ENCODE measurements at regions not wholly inside any gene's neighbourhood (a gene's known extent, or its start where the extent isn't known, plus 50 kb on each side); places are given as distances from the start of the nearest gene placed in this dataset.
A peak's percentile ranks its signal among the peaks of the same experiment; 100 is the strongest.

DNA sequence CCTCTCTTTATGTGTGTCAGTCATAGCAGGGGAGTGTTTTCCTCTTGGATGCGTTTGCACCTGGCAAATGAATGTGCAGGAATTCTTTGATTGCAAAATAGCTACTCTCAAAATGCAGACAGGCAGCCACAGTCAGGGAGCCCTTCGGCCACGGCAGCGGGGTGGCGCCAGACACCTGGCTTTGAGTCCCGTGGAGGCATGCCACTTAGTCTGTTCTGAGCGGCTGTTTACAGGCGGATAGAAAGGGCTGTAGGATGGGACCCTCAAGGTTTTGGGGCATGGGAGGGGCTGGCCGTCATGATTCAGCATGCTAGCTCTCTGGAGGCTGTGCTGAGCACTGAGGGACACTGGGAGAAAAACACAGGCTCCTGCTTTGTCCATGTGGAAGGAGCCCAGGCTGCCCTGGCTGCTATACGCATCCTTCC is 117.1 kb downstream of the SLC25A47 start:
- DNase-seq = peak; percentile 70

DNA sequence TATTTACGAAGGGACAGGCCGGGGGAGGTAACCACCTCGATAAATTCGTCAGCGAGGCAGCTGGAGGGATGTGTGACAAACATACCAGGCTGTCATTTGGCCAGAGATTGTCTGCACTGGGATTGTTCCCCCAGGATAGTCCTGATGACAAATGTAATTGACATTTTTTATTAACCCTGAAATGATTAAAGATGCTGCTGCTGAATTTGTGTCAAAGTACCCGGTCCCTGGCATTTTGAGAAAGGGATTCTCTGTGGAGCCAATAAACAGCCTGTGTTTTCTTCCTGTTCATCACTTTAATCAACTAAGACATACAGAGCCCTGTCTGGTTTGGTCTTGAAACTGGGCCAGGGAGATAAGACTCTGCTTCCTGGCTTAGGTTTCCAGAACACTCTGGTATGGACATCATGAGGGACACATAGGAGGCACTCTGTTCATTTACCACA is 117.6 kb downstream of the SLC25A47 start:
- DNase-seq = no peak

DNA sequence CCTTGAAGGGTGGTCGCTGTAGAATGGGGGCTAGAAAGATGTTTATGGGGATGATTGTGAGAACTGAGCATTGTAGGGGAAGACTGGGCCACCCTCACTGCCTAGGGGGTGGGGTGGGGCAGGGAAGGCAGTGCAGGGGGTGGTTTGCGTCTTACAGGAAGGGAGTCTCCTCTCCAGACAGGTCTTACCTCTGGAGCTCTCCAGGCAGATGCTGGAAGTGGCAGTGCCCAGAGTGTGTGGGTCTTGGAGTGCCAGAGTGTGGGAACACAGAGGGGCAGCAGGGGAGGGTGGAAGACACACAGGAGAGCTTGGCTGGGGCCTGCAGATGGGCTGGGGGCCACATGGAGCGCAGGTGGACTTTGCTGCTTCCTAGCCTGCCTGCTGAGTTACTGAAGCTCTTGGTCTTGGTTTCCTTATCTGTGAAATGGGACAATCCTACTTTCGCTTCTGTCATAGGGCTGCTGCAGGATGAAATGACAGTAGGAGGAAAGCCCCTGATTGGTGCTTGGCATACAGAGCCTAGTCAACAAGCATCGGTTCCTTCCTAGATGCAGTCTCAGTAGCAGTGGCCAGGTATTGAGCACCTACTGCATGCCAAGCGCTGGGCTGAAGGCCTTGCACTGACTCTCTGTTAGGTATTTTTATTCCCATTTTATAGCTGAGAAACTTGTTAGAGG is 118.3 kb downstream of the SLC25A47 start:
- no peak for DNase-seq

DNA sequence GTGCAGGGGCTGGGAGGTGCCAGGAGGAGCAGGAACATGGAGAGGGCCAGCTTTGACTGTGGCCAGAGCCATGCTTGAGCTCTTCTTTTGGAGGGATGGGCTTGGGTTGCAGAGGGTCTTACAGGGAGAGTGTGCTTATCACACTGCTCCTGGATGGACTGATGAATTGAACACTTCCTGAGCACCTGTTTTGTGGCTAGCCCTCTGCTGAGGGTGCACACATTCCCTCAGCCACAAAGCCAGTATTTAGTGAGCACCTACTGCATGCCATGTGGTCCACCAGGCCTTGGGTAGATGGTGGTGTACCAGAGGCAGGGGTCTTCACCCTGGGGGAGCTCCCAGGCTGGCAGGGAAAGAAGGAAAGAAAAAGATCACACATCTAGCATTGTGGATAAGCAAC is 118.9 kb downstream of the SLC25A47 start:
- no peak for DNase-seq

DNA sequence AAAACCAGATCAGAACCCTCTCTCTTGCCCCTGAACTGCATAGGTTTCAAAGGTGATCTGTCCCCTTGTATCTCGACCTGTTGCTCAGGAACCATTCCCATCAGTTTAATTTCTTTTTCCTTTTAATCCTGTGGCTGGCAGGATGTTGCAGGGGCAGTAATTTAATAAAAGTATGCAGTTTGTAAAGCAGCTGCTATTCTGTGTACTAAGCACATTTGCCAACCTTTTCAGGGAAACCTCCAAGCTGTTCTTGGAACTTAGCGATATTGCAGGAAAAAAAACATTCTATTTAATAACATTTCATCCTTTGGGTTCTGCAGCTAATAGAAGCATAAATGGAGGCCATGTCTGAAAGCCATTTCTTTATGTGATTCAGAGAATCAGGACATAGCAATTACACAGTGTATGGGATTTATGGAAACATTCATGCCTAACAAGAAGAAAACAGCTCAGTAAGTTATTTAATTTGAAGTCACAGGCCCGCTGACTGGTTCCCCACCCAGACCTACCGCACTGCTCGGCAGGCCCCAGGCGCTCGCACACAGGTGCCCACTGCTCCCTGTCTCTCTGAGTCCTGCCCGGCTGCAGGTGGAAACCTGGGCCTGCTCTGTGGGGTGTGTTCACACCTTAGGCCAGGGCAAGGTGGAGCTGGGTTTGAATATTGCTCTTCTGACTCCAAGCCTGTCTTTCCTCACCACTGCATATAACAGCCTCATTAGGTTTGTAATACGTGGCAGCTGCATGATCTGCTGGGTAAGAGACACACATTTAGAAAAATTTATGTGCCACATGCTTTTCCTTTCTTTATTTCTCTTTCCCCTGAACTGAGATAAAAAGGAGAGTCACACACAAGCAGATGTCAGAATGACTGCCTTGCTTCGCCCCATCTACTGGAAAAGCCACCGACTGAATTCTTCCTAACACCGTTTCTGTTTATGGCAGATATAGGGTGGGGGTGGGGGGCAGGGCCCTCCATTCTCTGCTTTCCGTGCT is 119.7 kb downstream of the SLC25A47 start:
- no peak for DNase-seq

DNA sequence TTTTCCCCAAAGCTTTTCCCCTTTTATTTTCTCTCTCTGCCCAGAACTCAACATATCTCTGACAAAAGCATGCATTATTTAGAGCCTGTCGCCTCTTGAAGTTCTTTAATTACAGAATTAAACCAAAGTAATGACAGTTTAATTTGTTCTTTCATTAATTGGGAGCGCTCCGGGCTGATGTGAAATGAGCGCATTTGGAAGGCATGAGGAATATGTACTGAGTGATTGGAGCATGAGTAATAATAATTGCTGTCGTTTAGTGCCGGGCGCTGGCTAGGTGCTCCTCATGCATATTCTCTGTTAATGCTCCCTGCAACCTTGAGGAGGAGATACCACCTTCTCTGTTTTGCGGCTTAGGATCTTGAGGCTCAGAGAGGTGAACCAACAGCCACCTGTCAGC is 120.5 kb downstream of the SLC25A47 start:
- DNase-seq = no peak

DNA sequence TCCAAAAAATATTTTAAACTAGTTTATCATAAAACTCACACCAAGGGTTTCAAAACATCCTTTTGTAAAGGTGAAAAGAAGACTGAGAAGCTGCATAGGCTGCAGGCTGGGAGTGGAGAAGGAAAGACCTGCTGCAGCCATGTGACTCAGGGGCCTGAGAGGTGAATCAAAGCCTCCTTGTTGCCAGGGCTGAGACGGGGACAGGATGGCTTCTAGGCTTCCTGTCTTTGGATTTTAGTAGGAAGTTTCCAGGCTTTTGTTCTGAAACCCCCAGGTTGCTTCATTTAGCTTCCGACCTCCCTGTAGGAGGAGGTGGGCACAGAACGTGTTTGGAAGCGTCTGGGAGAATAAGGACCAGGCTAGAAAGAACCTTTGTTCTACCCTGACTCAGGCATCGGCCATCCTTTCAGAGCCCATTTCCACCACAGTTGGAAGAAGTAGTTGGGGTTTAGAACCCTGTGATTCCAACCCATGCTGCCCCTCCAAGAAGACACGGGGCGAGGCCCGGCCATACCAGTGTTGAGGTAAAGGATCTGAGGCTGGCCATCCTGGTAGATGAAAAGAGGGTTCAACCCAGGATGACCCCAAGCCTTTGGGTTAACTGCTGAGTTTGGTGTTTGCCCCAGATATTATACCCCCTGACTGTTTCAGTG is 122.4 kb downstream of the SLC25A47 start:
- DNase-seq = no peak

DNA sequence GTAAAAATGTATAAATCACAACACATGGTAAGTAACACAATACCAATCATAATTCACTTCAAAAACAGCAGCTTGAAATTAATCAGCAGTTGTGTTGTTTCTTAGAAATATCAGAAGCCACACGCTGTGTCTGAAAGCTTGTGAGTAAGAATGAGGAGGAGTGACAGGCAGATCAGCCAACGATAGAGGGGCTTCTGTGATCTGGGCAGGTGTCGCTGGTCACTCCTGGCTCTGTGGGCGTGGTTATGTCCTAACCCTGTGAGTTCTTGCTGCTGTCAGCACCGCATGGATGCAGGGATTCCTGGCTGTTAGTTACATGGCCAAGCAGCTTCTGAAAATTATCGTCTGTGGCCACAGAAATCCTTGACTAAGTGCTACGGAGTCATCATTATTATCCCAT is 123.4 kb downstream of the SLC25A47 start:
- no peak for DNase-seq

DNA sequence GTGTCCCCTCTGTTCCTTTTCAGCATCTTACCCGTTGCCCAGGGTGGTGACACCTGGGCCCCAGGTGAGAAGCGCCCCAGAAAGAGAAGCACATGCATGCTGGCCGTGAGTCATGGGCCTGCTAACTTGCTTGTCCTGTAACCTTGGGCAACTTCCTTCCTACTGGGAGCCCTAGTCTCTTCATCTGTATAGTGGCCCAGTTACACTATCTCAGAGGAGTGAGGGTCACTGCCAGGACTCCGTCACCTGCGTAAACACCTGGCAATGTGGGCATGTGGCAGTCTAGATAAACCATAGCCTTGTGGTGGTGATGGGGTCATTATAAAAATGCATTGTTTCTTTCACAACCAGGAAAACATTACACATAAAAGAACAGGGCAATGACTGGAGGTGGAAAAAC is 125.2 kb downstream of the SLC25A47 start:
- DNase-seq = no peak

DNA sequence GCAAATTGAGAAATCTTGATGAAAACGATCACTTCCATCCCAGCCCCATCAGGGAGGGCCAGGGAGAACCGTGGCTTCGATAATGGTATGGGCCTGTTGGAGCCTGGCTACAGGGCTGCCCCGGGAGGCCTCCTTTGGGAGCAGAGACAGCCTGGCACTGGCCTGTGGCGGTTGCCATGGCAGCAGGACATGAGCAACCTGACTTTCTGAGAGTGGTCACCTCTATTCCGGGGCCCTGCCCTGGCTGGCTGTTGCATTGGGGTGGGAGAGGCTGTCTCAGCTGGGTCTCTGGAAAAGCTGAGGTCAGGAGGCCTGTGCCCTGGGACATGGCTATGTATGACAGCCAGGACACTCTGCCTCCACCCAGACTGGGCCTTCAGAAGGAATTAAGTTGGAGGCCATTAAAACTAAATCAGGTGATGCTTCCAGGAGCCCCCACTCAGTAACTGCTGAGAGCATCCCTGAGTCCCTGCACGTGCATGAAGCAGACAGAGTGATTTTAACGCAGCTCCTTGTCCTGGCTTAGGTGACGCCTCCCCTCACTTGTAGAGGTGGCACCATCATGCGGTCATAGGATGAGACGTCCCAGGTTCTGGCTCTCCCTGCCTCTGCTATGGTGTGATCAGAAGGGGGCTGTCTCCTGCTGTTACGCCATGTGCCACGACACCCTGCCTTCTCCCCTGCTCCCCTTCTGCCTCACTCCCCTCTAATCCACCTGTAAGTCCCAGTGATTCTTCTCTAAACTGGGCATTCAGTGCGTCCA is 126.3 kb downstream of the SLC25A47 start:
- no peak for DNase-seq

DNA sequence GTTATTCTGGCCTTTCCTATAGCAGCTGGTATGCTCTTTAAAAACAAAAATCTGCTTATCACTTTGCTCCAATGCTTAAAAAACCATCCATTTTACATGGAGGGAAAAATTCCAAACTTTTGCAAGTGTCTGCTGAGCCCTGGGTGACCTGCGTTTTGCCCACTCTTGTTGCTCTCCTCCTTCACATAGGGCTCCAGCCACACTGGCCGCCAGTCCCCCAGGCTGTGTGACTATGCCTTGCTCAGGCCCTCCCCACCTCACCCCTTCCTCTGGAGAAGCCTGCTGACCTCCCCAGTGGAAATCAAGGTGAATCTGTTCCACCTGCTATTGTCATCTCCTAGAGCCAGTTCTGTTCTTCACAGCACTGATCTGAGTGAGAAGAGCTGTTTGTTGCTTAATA is 126.9 kb downstream of the SLC25A47 start:
- DNase-seq = no peak

DNA sequence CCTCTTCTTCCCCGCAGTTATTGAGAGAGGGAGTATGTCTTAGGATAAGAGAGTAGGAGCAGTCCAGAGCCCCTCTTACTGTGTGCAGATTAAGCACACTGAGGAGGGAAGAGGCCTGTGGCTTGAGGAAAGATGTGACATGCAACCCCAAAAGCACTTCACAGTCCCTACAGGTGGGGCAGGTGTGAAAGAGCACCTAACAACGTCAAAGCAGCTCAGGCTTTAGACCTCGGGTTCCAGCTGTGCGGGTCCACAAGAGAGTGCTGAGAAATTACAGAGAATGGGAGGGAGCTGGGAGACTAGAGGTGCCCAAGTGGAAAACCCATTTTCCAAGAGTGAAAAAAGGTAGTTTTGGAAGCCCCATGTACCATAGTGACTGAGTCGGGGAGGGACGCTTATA is 127.6 kb downstream of the SLC25A47 start:
- no peak for DNase-seq

DNA sequence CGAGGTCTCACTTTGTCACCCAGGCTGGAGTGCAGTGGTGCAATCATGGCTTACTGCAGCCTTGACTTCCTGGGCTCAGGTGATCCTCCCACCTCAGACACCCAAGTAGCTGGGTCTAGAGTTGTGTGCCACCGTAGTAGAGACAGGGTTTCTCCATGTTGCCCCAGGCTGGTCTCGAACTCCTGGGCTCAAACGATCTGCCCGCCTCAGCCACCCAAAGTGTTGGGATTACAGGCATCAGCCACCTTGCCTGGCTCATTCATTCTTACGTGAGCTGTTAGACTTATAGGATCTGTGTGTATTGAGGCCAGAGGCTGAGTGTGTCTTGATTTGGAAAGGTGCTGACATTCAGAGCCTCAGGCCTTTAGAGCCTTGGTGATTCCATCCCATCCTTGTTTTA is 128.1 kb downstream of the SLC25A47 start:
- no peak for DNase-seq

DNA sequence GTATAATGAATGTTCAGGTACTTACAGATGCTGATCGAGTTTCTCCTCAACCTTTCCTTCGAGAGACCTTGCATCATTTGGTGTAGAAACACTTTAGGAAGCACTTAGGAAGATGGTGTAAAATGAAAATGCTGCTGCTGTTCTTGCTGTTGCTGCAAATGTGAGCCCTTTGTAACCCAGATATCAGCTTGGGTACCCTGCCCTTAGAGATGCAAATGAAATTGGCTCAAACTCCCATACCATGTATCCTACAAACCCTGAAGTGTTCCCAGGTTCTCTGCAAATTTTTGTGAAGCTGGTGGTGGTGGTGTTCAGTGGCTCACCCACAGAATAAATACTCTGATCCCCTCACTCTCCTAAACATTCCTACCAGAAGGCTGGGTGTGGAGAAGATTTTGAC is 130.8 kb downstream of the SLC25A47 start:
- no peak for DNase-seq

DNA sequence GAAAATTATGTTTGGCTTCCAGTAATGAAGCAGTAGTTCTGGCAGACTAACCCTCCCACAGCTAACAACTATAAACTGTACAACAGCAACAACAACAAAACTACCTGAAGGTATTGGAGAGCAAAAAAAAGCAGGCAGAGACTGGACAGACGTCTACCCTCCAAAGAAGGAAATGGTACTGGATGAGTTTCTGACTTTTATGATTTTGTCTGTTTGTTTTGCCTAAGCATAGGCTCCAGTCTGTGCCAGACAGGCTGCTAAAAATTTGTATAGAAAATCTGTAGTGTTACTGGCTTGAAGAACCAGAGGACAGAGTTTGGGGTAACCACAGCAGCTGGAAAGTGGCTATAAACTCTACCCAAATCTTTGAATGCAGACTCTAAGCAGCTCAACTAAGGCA is 131.3 kb downstream of the SLC25A47 start:
- DNase-seq = no peak

DNA sequence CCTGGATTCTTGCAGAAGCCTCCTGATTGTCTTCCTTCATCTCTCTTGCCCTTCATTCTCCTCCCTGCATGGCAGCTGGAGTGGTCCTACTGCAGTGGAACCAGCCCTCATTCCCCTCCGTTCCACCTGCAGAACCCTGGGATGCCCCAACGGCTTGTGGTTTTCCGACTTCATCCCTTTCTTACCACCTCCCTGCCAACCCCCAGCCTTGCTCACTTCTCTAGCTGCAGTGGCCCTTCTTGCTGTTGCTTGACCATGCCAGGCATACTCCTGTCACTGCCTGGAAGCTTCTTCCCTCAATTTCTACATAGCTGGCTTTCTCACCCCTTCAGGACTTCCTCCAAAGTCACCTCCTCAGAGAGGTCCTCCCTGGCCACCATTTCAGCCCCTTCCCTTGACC is 123.3 kb downstream of the BEGAIN start:
- DNase-seq = no peak

DNA sequence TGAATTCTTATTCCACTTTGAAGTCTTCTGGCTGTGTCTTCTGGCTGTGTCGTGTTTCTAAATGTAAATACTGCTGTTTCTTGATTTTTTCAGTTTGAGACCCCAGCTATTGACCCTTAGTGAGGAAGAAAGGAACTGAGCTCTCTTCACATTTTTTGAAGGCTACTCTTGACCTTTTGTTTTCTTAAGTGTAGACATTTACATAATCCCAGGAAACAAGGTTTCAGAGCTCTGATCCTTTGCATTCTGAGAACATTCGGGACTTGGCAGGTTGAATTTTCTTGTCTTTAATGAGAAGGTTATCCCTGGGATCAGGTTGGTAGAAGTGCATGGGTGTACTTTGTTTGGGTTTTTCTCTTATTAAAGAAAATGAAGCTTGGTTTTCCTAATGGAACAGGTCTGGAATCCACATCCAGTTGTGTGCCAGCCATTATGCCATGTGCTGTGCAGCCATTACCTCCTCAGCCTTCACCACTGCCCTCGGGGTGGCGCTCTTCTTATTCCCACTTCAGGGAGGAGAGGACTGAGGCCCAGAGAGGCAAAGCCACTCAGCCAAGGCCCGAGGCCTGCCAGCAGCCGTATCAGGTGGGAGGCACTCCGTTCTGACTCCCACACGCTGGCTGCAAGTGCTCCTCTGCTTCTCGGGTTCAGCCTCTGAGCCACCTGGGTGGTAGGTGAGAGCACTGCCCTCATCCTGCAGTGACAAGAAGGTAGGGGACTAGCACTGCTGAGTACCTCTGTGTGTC is 120.9 kb downstream of the BEGAIN start:
- no peak for DNase-seq

DNA sequence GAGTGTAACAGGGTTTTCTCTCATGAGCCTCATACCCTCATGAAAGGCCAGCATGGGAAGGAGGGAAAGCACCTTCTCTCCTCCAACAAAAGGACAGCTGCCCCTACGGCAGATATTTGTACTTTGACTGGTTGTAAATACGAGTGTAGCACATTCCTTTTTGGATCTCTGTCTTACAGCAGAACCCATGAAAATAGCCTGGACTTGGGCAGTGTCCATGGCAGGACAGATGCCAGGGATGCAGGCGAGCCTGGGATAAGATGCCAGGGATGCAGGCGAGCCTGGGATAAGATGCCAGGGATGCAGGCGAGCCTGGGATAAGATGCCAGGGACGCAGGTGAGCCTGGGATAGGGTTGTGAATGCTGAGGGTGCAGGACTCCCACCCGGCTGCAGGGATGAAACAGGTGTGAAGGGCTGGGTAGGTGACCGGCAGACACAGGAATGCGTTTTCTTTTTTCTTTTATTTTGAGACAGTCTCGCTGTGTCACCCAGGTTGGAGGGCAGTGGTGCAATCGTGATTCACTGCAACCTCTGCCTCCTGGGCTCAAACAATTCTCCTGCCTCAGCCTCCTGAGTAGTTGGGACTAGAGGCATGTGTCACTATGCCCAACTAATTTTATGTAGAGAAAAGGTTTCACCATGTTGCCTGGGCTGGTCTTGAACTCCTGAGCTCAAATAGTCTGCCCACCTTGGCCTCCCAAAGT is 120.0 kb downstream of the BEGAIN start:
- DNase-seq = no peak

DNA sequence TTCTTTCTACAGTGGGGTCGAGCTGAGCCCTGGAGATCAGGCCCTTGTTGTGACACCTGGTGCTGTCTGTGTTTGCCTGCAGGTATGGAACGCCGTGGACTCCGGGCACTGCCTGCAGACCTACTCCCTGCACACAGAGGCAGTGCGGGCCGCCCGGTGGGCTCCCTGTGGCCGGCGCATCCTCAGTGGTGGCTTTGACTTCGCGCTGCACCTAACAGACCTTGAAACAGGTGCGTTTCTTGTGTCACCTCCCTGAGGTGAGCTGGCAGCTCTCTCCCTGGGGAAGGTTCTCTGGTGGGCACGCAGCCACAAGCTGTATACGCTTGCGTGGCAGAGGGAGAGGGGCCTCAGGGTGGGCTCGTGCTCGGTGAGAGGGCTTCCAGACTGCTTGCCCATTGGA is 119.3 kb downstream of the BEGAIN start:
- DNase-seq = no peak

DNA sequence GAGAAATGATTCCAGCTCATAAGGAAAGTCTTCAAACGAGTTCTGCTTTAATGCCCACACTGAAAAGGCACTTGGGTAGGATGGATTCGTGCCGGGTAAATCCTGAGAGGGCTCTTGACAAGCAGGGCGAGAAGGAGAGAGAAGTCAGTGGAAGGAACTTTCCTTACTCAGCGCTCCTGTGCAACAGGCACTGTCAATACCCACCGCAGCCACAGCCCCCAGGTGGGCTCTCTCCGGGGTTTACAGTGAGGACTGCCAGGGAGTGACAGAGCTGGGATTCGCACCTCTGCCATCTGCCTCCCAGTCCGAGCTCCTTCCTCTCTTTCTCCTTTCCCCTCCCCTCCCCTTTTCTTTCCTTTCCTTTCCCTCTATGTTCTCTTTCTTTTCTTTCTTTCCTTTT is 118.7 kb downstream of the BEGAIN start:
- no peak for DNase-seq
